ENCODE measurements at regions not wholly inside any gene's neighbourhood (a gene's known extent, or its start where the extent isn't known, plus 50 kb on each side); places are given as distances from the start of the nearest gene placed in this dataset.

GRCh38 chr4:129788486-129788885 is 692.5 kb downstream of the C4orf33 start:
- 89% methylated on average over 3 of the region's 3 CpGs for WGBS (ENCODE audit: low lambda C conversion rate, missing lambda C conversion rate)
- H3K4me1 ChIP-seq (ENCODE audit: insufficient read depth), result no peaks in the 10 kb centered on the region
- H3K36me3 ChIP-seq (replicated peaks; ENCODE audit: insufficient read depth, low read depth), result no peaks in the 10 kb centered on the region
- no peaks in the 10 kb centered on the region for H4K20me1 ChIP-seq (ENCODE audit: insufficient read depth, poor library complexity, severe bottlenecking)
- H3K9me2 ChIP-seq (replicated peaks; ENCODE audit: insufficient read depth), result no peaks in the 10 kb centered on the region
- no peak overlapping the region for H3K4me2 ChIP-seq
- no peaks in the 10 kb centered on the region for H3K27me3 ChIP-seq
- H3K27ac ChIP-seq, result no peak overlapping the region
- no peak for DNase-seq (ENCODE audit: low spot score)
- no peaks in the 10 kb centered on the region for H3K79me2 ChIP-seq
- TF ChIP-seq EZH2 (IDR thresholded peaks at IDR 0.05; ENCODE audit: borderline replicate concordance), result no peak
- TF ChIP-seq EZH2phosphoT487 (IDR thresholded peaks at IDR 0.05; ENCODE audit: low read depth, severe bottlenecking, unreplicated experiment), result no peak
- TF ChIP-seq, protein P1, sequence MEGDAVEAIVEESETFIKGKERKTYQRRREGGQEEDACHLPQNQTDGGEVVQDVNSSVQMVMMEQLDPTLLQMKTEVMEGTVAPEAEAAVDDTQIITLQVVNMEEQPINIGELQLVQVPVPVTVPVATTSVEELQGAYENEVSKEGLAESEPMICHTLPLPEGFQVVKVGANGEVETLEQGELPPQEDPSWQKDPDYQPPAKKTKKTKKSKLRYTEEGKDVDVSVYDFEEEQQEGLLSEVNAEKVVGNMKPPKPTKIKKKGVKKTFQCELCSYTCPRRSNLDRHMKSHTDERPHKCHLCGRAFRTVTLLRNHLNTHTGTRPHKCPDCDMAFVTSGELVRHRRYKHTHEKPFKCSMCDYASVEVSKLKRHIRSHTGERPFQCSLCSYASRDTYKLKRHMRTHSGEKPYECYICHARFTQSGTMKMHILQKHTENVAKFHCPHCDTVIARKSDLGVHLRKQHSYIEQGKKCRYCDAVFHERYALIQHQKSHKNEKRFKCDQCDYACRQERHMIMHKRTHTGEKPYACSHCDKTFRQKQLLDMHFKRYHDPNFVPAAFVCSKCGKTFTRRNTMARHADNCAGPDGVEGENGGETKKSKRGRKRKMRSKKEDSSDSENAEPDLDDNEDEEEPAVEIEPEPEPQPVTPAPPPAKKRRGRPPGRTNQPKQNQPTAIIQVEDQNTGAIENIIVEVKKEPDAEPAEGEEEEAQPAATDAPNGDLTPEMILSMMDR (IDR thresholded peaks at IDR 0.05; ENCODE audit: poor library complexity), result no peak
- H2AFZ ChIP-seq, result no peak overlapping the region
- no peak overlapping the region for H3K4me3 ChIP-seq
- H3K9me3 ChIP-seq (ENCODE audit: low read depth), result no peaks in the 10 kb centered on the region

- Histone ChIP-seq H3K36me3 (replicated peaks; ENCODE audit: insufficient read depth, low read depth) (no peaks in the 10 kb centered on the region), H3K9me2 (replicated peaks; ENCODE audit: insufficient read depth) (no peaks in the 10 kb centered on the region), H4K20me1 (ENCODE audit: insufficient read depth, poor library complexity, severe bottlenecking) (no peaks in the 10 kb centered on the region), H3K4me3 (no peak overlapping the region), H3K27me3 (no peaks in the 10 kb centered on the region), H3K4me2 (no peak overlapping the region), H3K4me1 (ENCODE audit: insufficient read depth) (peaks cover 4% of the 10 kb centered on the region), H3K79me2 (no peaks in the 10 kb centered on the region), H3K9me3 (ENCODE audit: low read depth) (no peaks in the 10 kb centered on the region), H3K27ac (no peak overlapping the region), H2AFZ (no peak overlapping the region)
- TF ChIP-seq, protein P1 (IDR thresholded peaks at IDR 0.05; ENCODE audit: poor library complexity), result no peak
- TF ChIP-seq EZH2 (IDR thresholded peaks at IDR 0.05; ENCODE audit: borderline replicate concordance), result no peak
- no peak for TF ChIP-seq EZH2phosphoT487 (IDR thresholded peaks at IDR 0.05; ENCODE audit: low read depth, severe bottlenecking, unreplicated experiment)
- no peak for DNase-seq (ENCODE audit: low spot score)
- 72% methylated on average over 5 of the region's 5 CpGs for WGBS (ENCODE audit: low lambda C conversion rate, missing lambda C conversion rate)
Observed at GRCh38 chr4:129804461-129804981, 708.6 kb downstream of the C4orf33 start.

- no peak for DNase-seq (ENCODE audit: low spot score)
- Histone ChIP-seq H2AFZ (no peak overlapping the region), H3K27me3 (no peaks in the 10 kb centered on the region), H3K79me2 (no peaks in the 10 kb centered on the region), H3K9me2 (replicated peaks; ENCODE audit: insufficient read depth) (no peaks in the 10 kb centered on the region), H3K4me3 (no peak overlapping the region), H3K27ac (peak overlapping the region; percentile 72), H3K4me1 (ENCODE audit: insufficient read depth) (peaks cover 4% of the 10 kb centered on the region), H4K20me1 (ENCODE audit: insufficient read depth, poor library complexity, severe bottlenecking) (no peaks in the 10 kb centered on the region), H3K4me2 (no peak overlapping the region), H3K36me3 (replicated peaks; ENCODE audit: insufficient read depth, low read depth) (no peaks in the 10 kb centered on the region), H3K9me3 (ENCODE audit: low read depth) (no peaks in the 10 kb centered on the region)
- TF ChIP-seq, protein P1 (IDR thresholded peaks at IDR 0.05; ENCODE audit: poor library complexity), result no peak
- TF ChIP-seq EZH2 (IDR thresholded peaks at IDR 0.05; ENCODE audit: borderline replicate concordance), result no peak
- TF ChIP-seq EZH2phosphoT487 (IDR thresholded peaks at IDR 0.05; ENCODE audit: low read depth, severe bottlenecking, unreplicated experiment), result no peak
Observed at GRCh38 chr4:129806986-129807385, 711.0 kb downstream of the C4orf33 start.

GRCh38 chr4:129808242-129808641 is 712.3 kb downstream of the C4orf33 start:
- Histone ChIP-seq H3K27me3 (no peaks in the 10 kb centered on the region), H3K4me2 (no peak overlapping the region), H4K20me1 (ENCODE audit: insufficient read depth, poor library complexity, severe bottlenecking) (no peaks in the 10 kb centered on the region), H2AFZ (no peak overlapping the region), H3K79me2 (no peaks in the 10 kb centered on the region), H3K4me3 (no peak overlapping the region), H3K36me3 (replicated peaks; ENCODE audit: insufficient read depth, low read depth) (no peaks in the 10 kb centered on the region), H3K27ac (no peak overlapping the region), H3K9me2 (replicated peaks; ENCODE audit: insufficient read depth) (no peaks in the 10 kb centered on the region), H3K4me1 (ENCODE audit: insufficient read depth) (peaks cover 4% of the 10 kb centered on the region), H3K9me3 (ENCODE audit: low read depth) (no peaks in the 10 kb centered on the region)
- DNase-seq (ENCODE audit: low spot score), result no peak
- TF ChIP-seq EZH2phosphoT487 (IDR thresholded peaks at IDR 0.05; ENCODE audit: low read depth, severe bottlenecking, unreplicated experiment), result no peak
- no peak for TF ChIP-seq EZH2 (IDR thresholded peaks at IDR 0.05; ENCODE audit: borderline replicate concordance)
- TF ChIP-seq, protein P1 (IDR thresholded peaks at IDR 0.05; ENCODE audit: poor library complexity), result no peak
- 79% methylated on average over 1 of the region's 1 CpG for WGBS (ENCODE audit: low lambda C conversion rate, missing lambda C conversion rate)

Measured in hepatocyte (in vitro differentiated cells).